ENCODE measurements at regions not wholly inside any gene's neighbourhood (a gene's known extent, or its start where the extent isn't known, plus 50 kb on each side); places are given as distances from the start of the nearest gene placed in this dataset.

GRCh38 chr3:159843840-159844730 lies 144.6 kb upstream of the IL12A start:
- no peaks in the 10 kb centered on the region for H3K27me3 ChIP-seq (ENCODE audit: control insufficient read depth in 3 of 3, insufficient read depth in 3 of 3, low read length in 3 of 3)
- H3K36me3 ChIP-seq (ENCODE audit: control insufficient read depth in 3 of 3, insufficient read depth in 3 of 3, low read length in 3 of 3), result no peaks in the 10 kb centered on the region
- H3K4me3 ChIP-seq (ENCODE audit: low read length in 3 of 3), result no peak overlapping the region
- no peak overlapping the region for H3K27ac ChIP-seq (ENCODE audit: low read depth, low read length)
- no peak overlapping the region for H3K9ac ChIP-seq (ENCODE audit: low read depth in 1 of 3, low read length in 3 of 3)
- H3K9me3 ChIP-seq (ENCODE audit: control insufficient read depth in 3 of 3, low read length in 3 of 3), result no peaks in the 10 kb centered on the region
- peaks cover 3 to 19% (median 12%) of the 10 kb centered on the region in 3 donors for H3K4me1 ChIP-seq (ENCODE audit: control insufficient read depth in 3 of 3, insufficient read depth in 3 of 3, low read length in 3 of 3)

- Histone ChIP-seq H3K9me3 (ENCODE audit: control insufficient read depth in 3 of 3, low read length in 3 of 3) (no peaks in the 10 kb centered on the region), H3K27ac (ENCODE audit: low read depth, low read length) (no peak overlapping the region), H3K9ac (ENCODE audit: low read depth in 1 of 3, low read length in 3 of 3) (no peak overlapping the region), H3K4me3 (ENCODE audit: low read length in 3 of 3) (no peak overlapping the region), H3K27me3 (ENCODE audit: control insufficient read depth in 3 of 3, insufficient read depth in 3 of 3, low read length in 3 of 3) (no peaks in the 10 kb centered on the region), H3K36me3 (ENCODE audit: control insufficient read depth in 3 of 3, insufficient read depth in 3 of 3, low read length in 3 of 3) (no peaks in the 10 kb centered on the region), H3K4me1 (ENCODE audit: control insufficient read depth in 3 of 3, insufficient read depth in 3 of 3, low read length in 3 of 3) (peaks cover 3 to 21% (median 15%) of the 10 kb centered on the region in 3 donors)
Observed at GRCh38 chr3:159844801-159845261, 143.8 kb upstream of the IL12A start.

- peaks cover 3 to 19% (median 14%) of the 10 kb centered on the region in 3 donors for H3K4me1 ChIP-seq (ENCODE audit: control insufficient read depth in 3 of 3, insufficient read depth in 3 of 3, low read length in 3 of 3)
- no peak overlapping the region for H3K4me3 ChIP-seq (ENCODE audit: low read length in 3 of 3)
- H3K27ac ChIP-seq (ENCODE audit: low read depth, low read length), result no peak overlapping the region
- H3K36me3 ChIP-seq (ENCODE audit: control insufficient read depth in 3 of 3, insufficient read depth in 3 of 3, low read length in 3 of 3), result no peaks in the 10 kb centered on the region
- no peak overlapping the region for H3K9ac ChIP-seq (ENCODE audit: low read depth in 1 of 3, low read length in 3 of 3)
- no peaks in the 10 kb centered on the region for H3K27me3 ChIP-seq (ENCODE audit: control insufficient read depth in 3 of 3, insufficient read depth in 3 of 3, low read length in 3 of 3)
- no peaks in the 10 kb centered on the region for H3K9me3 ChIP-seq (ENCODE audit: control insufficient read depth in 3 of 3, low read length in 3 of 3)
Observed at GRCh38 chr3:159845737-159846136, 142.9 kb upstream of the IL12A start.

- Histone ChIP-seq H3K9ac (ENCODE audit: low read depth in 1 of 3, low read length in 3 of 3) (no peak overlapping the region), H3K27me3 (ENCODE audit: control insufficient read depth in 3 of 3, insufficient read depth in 3 of 3, low read length in 3 of 3) (no peaks in the 10 kb centered on the region), H3K9me3 (ENCODE audit: control insufficient read depth in 3 of 3, low read length in 3 of 3) (no peaks in the 10 kb centered on the region), H3K4me1 (ENCODE audit: control insufficient read depth in 3 of 3, insufficient read depth in 3 of 3, low read length in 3 of 3) (peaks cover 3 to 24% (median 11%) of the 10 kb centered on the region in 3 donors), H3K27ac (ENCODE audit: low read depth, low read length) (no peak overlapping the region), H3K4me3 (ENCODE audit: low read length in 3 of 3) (no peak overlapping the region), H3K36me3 (ENCODE audit: control insufficient read depth in 3 of 3, insufficient read depth in 3 of 3, low read length in 3 of 3) (no peaks in the 10 kb centered on the region)
Observed at GRCh38 chr3:159846255-159846654, 142.4 kb upstream of the IL12A start.

- H3K27ac ChIP-seq (ENCODE audit: low read depth, low read length), result no peak overlapping the region
- no peaks in the 10 kb centered on the region for H3K9me3 ChIP-seq (ENCODE audit: control insufficient read depth in 3 of 3, low read length in 3 of 3)
- no peak overlapping the region for H3K4me3 ChIP-seq (ENCODE audit: low read length in 3 of 3)
- H3K27me3 ChIP-seq (ENCODE audit: control insufficient read depth in 3 of 3, insufficient read depth in 3 of 3, low read length in 3 of 3), result no peaks in the 10 kb centered on the region
- H3K4me1 ChIP-seq (ENCODE audit: control insufficient read depth in 3 of 3, insufficient read depth in 3 of 3, low read length in 3 of 3), result peaks cover 17 to 43% (median 27%) of the 10 kb centered on the region in 3 donors
- no peak overlapping the region for H3K9ac ChIP-seq (ENCODE audit: low read depth in 1 of 3, low read length in 3 of 3)
- no peaks in the 10 kb centered on the region for H3K36me3 ChIP-seq (ENCODE audit: control insufficient read depth in 3 of 3, insufficient read depth in 3 of 3, low read length in 3 of 3)
Observed at GRCh38 chr3:159848348-159849118, 140.1 kb upstream of the IL12A start.

- Histone ChIP-seq H3K4me1 (ENCODE audit: control insufficient read depth in 3 of 3, insufficient read depth in 3 of 3, low read length in 3 of 3) (peaks cover 14 to 48% (median 25%) of the 10 kb centered on the region in 3 donors), H3K27ac (ENCODE audit: low read depth, low read length) (peak overlapping the region; percentile 97), H3K27me3 (ENCODE audit: control insufficient read depth in 3 of 3, insufficient read depth in 3 of 3, low read length in 3 of 3) (no peaks in the 10 kb centered on the region), H3K4me3 (ENCODE audit: low read length in 3 of 3) (no peak overlapping the region), H3K9ac (ENCODE audit: low read depth in 1 of 3, low read length in 3 of 3) (no peak overlapping the region), H3K9me3 (ENCODE audit: control insufficient read depth in 3 of 3, low read length in 3 of 3) (no peaks in the 10 kb centered on the region), H3K36me3 (ENCODE audit: control insufficient read depth in 3 of 3, insufficient read depth in 3 of 3, low read length in 3 of 3) (no peaks in the 10 kb centered on the region)
Observed at GRCh38 chr3:159850481-159850880, 138.2 kb upstream of the IL12A start.

- peak overlapping the region; percentile 52 to 84 (median 76) for H3K4me3 ChIP-seq (ENCODE audit: low read length in 3 of 3)
- no peaks in the 10 kb centered on the region for H3K27me3 ChIP-seq (ENCODE audit: control insufficient read depth in 3 of 3, insufficient read depth in 3 of 3, low read length in 3 of 3)
- peak overlapping the region; percentile 97 for H3K27ac ChIP-seq (ENCODE audit: low read depth, low read length)
- no peaks in the 10 kb centered on the region for H3K9me3 ChIP-seq (ENCODE audit: control insufficient read depth in 3 of 3, low read length in 3 of 3)
- H3K9ac ChIP-seq (ENCODE audit: low read depth in 1 of 3, low read length in 3 of 3), result peak overlapping the region; percentile 83 to 90 (median 84)
- no peaks in the 10 kb centered on the region for H3K36me3 ChIP-seq (ENCODE audit: control insufficient read depth in 3 of 3, insufficient read depth in 3 of 3, low read length in 3 of 3)
- H3K4me1 ChIP-seq (ENCODE audit: control insufficient read depth in 3 of 3, insufficient read depth in 3 of 3, low read length in 3 of 3), result peaks cover 26 to 63% (median 36%) of the 10 kb centered on the region in 3 donors
Observed at GRCh38 chr3:159852266-159852665, 136.4 kb upstream of the IL12A start.

GRCh38 chr3:159852821-159853505 lies 135.7 kb upstream of the IL12A start:
- Histone ChIP-seq H3K27ac (ENCODE audit: low read depth, low read length) (peak overlapping the region; percentile 97), H3K36me3 (ENCODE audit: control insufficient read depth in 3 of 3, insufficient read depth in 3 of 3, low read length in 3 of 3) (no peaks in the 10 kb centered on the region), H3K9ac (ENCODE audit: low read depth in 1 of 3, low read length in 3 of 3) (peak overlapping the region; percentile 83 to 90 (median 84)), H3K27me3 (ENCODE audit: control insufficient read depth in 3 of 3, insufficient read depth in 3 of 3, low read length in 3 of 3) (no peaks in the 10 kb centered on the region), H3K4me1 (ENCODE audit: control insufficient read depth in 3 of 3, insufficient read depth in 3 of 3, low read length in 3 of 3) (peaks cover 31 to 64% (median 42%) of the 10 kb centered on the region in 3 donors), H3K4me3 (ENCODE audit: low read length in 3 of 3) (peak overlapping the region; percentile 52 to 84 (median 76)), H3K9me3 (ENCODE audit: control insufficient read depth in 3 of 3, low read length in 3 of 3) (no peaks in the 10 kb centered on the region)

- no peaks in the 10 kb centered on the region for H3K9me3 ChIP-seq (ENCODE audit: control insufficient read depth in 3 of 3, low read length in 3 of 3)
- H3K36me3 ChIP-seq (ENCODE audit: control insufficient read depth in 3 of 3, insufficient read depth in 3 of 3, low read length in 3 of 3), result no peaks in the 10 kb centered on the region
- peak overlapping the region; percentile 83 to 90 (median 84) for H3K9ac ChIP-seq (ENCODE audit: low read depth in 1 of 3, low read length in 3 of 3)
- H3K4me1 ChIP-seq (ENCODE audit: control insufficient read depth in 3 of 3, insufficient read depth in 3 of 3, low read length in 3 of 3), result peaks cover 32 to 65% (median 46%) of the 10 kb centered on the region in 3 donors
- H3K27me3 ChIP-seq (ENCODE audit: control insufficient read depth in 3 of 3, insufficient read depth in 3 of 3, low read length in 3 of 3), result no peaks in the 10 kb centered on the region
- peak overlapping the region; percentile 97 for H3K27ac ChIP-seq (ENCODE audit: low read depth, low read length)
- peak overlapping the region; percentile 52 to 84 (median 76) for H3K4me3 ChIP-seq (ENCODE audit: low read length in 3 of 3)
Observed at GRCh38 chr3:159853506-159853864, 135.2 kb upstream of the IL12A start.
